ENCODE measurements at regions not wholly inside any gene's neighbourhood (a gene's known extent, or its start where the extent isn't known, plus 50 kb on each side); places are given as distances from the start of the nearest gene placed in this dataset.

DNA sequence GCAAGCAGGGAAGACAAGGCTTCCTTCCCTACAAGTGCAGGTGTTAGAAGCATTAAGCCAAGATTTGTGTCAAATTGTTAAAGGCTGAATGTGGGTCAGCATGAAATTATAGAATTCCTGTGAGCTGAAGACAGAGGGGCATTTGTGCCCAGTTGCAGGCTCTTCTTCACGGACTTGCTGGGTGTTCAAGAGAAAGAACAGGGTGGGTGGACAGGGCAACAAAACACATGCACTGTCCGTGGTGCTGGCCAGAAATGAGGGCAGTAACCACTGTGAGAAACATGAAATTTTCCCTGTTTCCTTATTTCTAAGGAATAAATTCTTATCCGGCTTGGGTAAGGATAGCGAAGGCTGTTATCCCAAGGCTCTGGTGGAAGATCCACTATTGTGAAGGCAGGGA is 579.5 kb upstream of the HTR1E start:
- H3K4me2 ChIP-seq (ENCODE audit: insufficient read depth, insufficient read length, low read length): no peak overlapping the region
- H3K4me3 Mint-ChIP-seq: no peak overlapping the region
- no peak overlapping the region for H4K8ac ChIP-seq (replicated peaks; ENCODE audit: insufficient read length, low read depth, low read length)
- H3K14ac ChIP-seq (ENCODE audit: insufficient read depth, low read length): no peak overlapping the region
- no peaks in the 10 kb centered on the region for H3K23me2 ChIP-seq (ENCODE audit: insufficient read length, low read depth, low read length, poor library complexity, severe bottlenecking)
- H3K79me1 ChIP-seq (ENCODE audit: insufficient read depth, low read depth, low read length, poor library complexity, severe bottlenecking): no peaks in the 10 kb centered on the region
- H3K9me3 Mint-ChIP-seq: peaks cover 0 to 4% of the 10 kb centered on the region in 2 experiments; a peak in 1 of 5 replicates
- no peak overlapping the region for H3K9ac ChIP-seq (ENCODE audit: extremely low read depth, insufficient read length, low read length)
- no peak overlapping the region for H3K23ac ChIP-seq (ENCODE audit: insufficient read length, low read depth, low read length)
- no peak overlapping the region for H2BK5ac ChIP-seq (ENCODE audit: insufficient read length, low read length)
- no peaks in the 10 kb centered on the region for H3K4me1 ChIP-seq (ENCODE audit: insufficient read depth, low read length)
- H3T11ph ChIP-seq (ENCODE audit: low read length): no peak overlapping the region
- no peak for DNase-seq
- no peaks in the 10 kb centered on the region for H3K9me3 ChIP-seq (ENCODE audit: control insufficient read depth, low read depth, low read length)
- H3K18ac ChIP-seq (ENCODE audit: insufficient read length, low read depth, low read length): no peak overlapping the region
- H2BK120ac ChIP-seq (ENCODE audit: low read depth, low read length, poor library complexity, severe bottlenecking): no peak overlapping the region
- H3K27ac ChIP-seq (ENCODE audit: insufficient read length, low read depth, low read length): no peak overlapping the region
- no peak overlapping the region for H3K27ac Mint-ChIP-seq
- H2AFZ ChIP-seq (ENCODE audit: low read length): no peak overlapping the region
- no peak overlapping the region for H2BK12ac ChIP-seq (ENCODE audit: insufficient read length, low read depth, low read length)
- H3K4me1 Mint-ChIP-seq: peaks cover 3 to 5% of the 10 kb centered on the region in 2 experiments; a peak in 2 of 4 replicates
- no peak overlapping the region for H2BK20ac ChIP-seq (ENCODE audit: low read depth, low read length, poor library complexity, severe bottlenecking)
- WGBS (ENCODE audit: extremely low coverage, insufficient read length, low lambda C conversion rate): no CpG with 5 or more reads among the region's 4 CpGs
- no peaks in the 10 kb centered on the region for H4K20me1 ChIP-seq (ENCODE audit: control insufficient read depth, insufficient read depth, insufficient read length)
- H3K4ac ChIP-seq (ENCODE audit: low read depth, low read length): no peak overlapping the region
- no peak overlapping the region for H4K91ac ChIP-seq (ENCODE audit: insufficient read length, low read depth, low read length)
- H3K36me3 Mint-ChIP-seq (ENCODE audit: insufficient read depth in 1 of 3, low read depth in 3 of 3): no peaks in the 10 kb centered on the region
- no peak overlapping the region for H2BK15ac ChIP-seq (ENCODE audit: low read depth, low read length)
- H3K56ac ChIP-seq (ENCODE audit: insufficient read length, low read depth, low read length): no peak overlapping the region
- no peaks in the 10 kb centered on the region for H3K27me3 Mint-ChIP-seq (ENCODE audit: low read depth)
- no peaks in the 10 kb centered on the region for H3K79me2 ChIP-seq (ENCODE audit: insufficient read depth, low read length)
- H2AK5ac ChIP-seq (ENCODE audit: insufficient read length, low read length): no peak overlapping the region
- H4K5ac ChIP-seq (ENCODE audit: insufficient read length, low read depth, low read length): no peak overlapping the region
- TF ChIP-seq, protein P1, sequence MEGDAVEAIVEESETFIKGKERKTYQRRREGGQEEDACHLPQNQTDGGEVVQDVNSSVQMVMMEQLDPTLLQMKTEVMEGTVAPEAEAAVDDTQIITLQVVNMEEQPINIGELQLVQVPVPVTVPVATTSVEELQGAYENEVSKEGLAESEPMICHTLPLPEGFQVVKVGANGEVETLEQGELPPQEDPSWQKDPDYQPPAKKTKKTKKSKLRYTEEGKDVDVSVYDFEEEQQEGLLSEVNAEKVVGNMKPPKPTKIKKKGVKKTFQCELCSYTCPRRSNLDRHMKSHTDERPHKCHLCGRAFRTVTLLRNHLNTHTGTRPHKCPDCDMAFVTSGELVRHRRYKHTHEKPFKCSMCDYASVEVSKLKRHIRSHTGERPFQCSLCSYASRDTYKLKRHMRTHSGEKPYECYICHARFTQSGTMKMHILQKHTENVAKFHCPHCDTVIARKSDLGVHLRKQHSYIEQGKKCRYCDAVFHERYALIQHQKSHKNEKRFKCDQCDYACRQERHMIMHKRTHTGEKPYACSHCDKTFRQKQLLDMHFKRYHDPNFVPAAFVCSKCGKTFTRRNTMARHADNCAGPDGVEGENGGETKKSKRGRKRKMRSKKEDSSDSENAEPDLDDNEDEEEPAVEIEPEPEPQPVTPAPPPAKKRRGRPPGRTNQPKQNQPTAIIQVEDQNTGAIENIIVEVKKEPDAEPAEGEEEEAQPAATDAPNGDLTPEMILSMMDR (conservative IDR thresholded peaks at IDR 0.05): no peak
- H3K27me3 ChIP-seq (ENCODE audit: insufficient read depth, low read length): no peaks in the 10 kb centered on the region
